Activated T-helper 1 cell treated with anti-CD3 and anti-CD28 coated beads, Interleukin-12 subunit alpha, Interleukin-12 subunit beta, Interleukin-2, Interleukin-4 antibody, amounts not matched to agents 30 ng/mL and 10 ng/mL and 1 ng/mL, durations not matched to agents 14 hours and 24 hours and 36 hours (primary cell): ENCODE measurements at regions not wholly inside any gene's neighbourhood (a gene's known extent, or its start where the extent isn't known, plus 50 kb on each side); places are given as distances from the start of the nearest gene placed in this dataset.

ENCODE experiments used
- DNase-seq: peaks from one replicate; pipeline ENCODE4 v3.0.0; 2021; ENCODE audit warnings: low spot score
- H3K27ac Mint-ChIP-seq: one replicate; pipeline ENCODE4 v1.8.0; 2021; ENCODE audit warnings: mild to moderate bottlenecking, mixed read lengths
- H3K27me3 Mint-ChIP-seq: one replicate; pipeline ENCODE4 v1.8.0; 2022; ENCODE audit warnings: mild to moderate bottlenecking, moderate library complexity, mixed read lengths; ENCODE audit not compliant: insufficient read depth
- H3K36me3 Mint-ChIP-seq: one replicate; pipeline ENCODE4 v1.8.0; 2021; ENCODE audit warnings: low read depth, mixed read lengths
- H3K4me1 Mint-ChIP-seq: one replicate; pipeline ENCODE4 v1.8.0; 2021; ENCODE audit warnings: low read depth, mixed read lengths
- H3K4me3 Mint-ChIP-seq: one replicate; pipeline ENCODE4 v1.8.0; 2021; ENCODE audit warnings: mild to moderate bottlenecking, moderate library complexity, mixed read lengths
- H3K9me3 Mint-ChIP-seq: one replicate; pipeline ENCODE4 v1.8.0; 2021; ENCODE audit warnings: mixed read lengths
- intact Hi-C: fragments of 100-400 bp; cut with micrococcal nuclease; formaldehyde crosslinking; loops from one replicate; pipeline ENCODE4 v1.15.1; 2024

DNA sequence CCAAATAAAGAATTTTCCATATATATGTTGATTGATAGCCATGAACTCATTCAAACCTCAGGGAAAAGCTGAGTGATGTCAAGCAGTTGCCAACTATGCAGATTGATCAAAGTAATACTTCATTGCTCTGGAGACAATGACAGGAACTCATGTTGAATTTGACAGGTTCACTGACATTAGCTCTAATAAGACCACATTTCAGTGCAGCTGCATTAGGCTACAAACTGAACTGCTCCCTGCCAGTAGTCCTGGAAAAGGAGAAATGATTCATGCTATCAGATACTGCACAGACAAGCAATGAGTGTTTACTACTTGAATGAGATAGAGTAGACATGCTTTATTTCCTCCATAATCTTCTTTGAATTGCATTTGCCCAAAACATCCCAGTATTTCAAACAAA is 948.4 kb downstream of the MRPL39 start:
- Mint-ChIP-seq H3K27me3 (peaks cover 2% of the 10 kb centered on the region), H3K9me3 (no peaks in the 10 kb centered on the region), H3K4me3 (no peak overlapping the region), H3K27ac (no peak overlapping the region), H3K4me1 (no peaks in the 10 kb centered on the region), H3K36me3 (no peaks in the 10 kb centered on the region)
- DNase-seq = no peak
- intact Hi-C loops = no loop called here

GRCh38 chr21:24658026-24658425 is 949.3 kb downstream of the MRPL39 start:
- Mint-ChIP-seq H3K27me3 (peaks cover 2% of the 10 kb centered on the region), H3K27ac (no peak overlapping the region), H3K9me3 (no peaks in the 10 kb centered on the region), H3K36me3 (no peaks in the 10 kb centered on the region), H3K4me3 (no peak overlapping the region), H3K4me1 (no peaks in the 10 kb centered on the region)
- no peak for DNase-seq
- intact Hi-C loops = no loop called here

DNA sequence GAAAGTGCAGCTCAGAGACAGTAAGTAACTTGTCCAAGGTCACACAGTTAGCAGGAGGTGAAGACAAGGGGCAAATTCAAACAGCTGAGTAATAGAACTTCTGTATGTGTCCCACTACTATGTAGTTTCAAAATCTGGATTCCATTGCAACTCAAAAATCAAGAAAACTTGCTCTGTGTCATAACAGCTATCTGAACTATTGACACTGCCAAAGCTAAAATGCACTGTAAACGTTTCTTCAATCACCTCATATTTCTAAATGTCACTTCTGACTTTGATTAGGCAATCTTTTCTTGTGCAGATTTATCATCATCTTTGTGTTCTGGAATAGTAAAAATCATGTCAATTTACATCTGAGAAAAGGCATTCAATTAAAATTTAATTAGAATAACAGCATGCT is 957.6 kb downstream of the MRPL39 start:
- Mint-ChIP-seq H3K27me3 (no peaks in the 10 kb centered on the region), H3K4me1 (no peaks in the 10 kb centered on the region), H3K27ac (no peak overlapping the region), H3K4me3 (no peak overlapping the region), H3K36me3 (no peaks in the 10 kb centered on the region), H3K9me3 (no peaks in the 10 kb centered on the region)
- no peak for DNase-seq
- intact Hi-C loops = no loop called here

GRCh38 chr21:24636696-24637095 is 970.6 kb downstream of the MRPL39 start:
- DNase-seq = no peak
- Mint-ChIP-seq H3K4me1 (no peaks in the 10 kb centered on the region), H3K27ac (no peak overlapping the region), H3K9me3 (no peaks in the 10 kb centered on the region), H3K4me3 (no peak overlapping the region), H3K27me3 (peaks cover 2% of the 10 kb centered on the region), H3K36me3 (no peaks in the 10 kb centered on the region)
- intact Hi-C loops = no loop called here

DNA sequence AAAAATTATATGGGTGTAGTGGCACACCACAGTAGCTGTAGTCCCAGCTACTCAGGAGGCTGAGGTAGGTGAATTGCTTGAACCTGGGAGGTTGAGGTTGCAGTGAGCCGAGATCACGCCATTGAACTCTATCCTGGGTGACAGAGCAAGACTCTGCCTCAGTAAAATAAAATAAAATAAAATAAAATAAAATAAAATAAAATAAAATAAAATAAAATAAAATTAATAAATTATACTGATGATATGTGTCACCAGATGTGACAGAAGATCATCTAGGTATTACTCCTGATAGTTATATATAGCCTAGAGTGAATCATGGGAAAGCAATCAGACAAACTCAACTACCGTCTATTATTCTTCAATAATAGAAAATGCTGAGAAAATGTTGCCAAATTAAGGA is 972.5 kb downstream of the MRPL39 start:
- H3K9me3 Mint-ChIP-seq = no peaks in the 10 kb centered on the region
- no peak overlapping the region for H3K4me3 Mint-ChIP-seq
- no peaks in the 10 kb centered on the region for H3K4me1 Mint-ChIP-seq
- H3K27me3 Mint-ChIP-seq = peaks cover 2% of the 10 kb centered on the region
- H3K36me3 Mint-ChIP-seq = no peaks in the 10 kb centered on the region
- no peak for DNase-seq
- no peak overlapping the region for H3K27ac Mint-ChIP-seq
- intact Hi-C loops = no loop called here

DNA sequence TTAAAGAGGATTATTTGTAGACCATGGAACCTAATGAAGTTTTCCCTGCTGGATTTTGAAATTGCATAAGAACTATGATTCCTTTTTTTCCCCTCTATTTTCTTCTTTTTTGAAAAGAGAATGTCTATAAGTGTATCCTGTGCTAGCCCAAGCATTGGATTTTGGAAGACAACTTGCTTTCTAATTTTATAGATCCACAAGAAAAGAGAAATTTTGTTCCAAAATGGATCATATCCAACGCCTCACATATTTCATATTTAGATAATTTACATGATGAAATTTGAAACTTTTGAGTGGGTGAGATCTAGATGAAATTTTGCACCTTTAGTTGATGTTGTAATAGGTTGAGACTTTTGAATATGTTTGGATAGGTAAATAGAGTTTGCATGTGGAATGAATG is 978.7 kb downstream of the MRPL39 start:
- H3K36me3 Mint-ChIP-seq = no peaks in the 10 kb centered on the region
- no peaks in the 10 kb centered on the region for H3K27me3 Mint-ChIP-seq
- H3K4me1 Mint-ChIP-seq = no peaks in the 10 kb centered on the region
- H3K4me3 Mint-ChIP-seq = no peak overlapping the region
- H3K27ac Mint-ChIP-seq = no peak overlapping the region
- intact Hi-C loops = no loop called here
- no peak for DNase-seq
- no peaks in the 10 kb centered on the region for H3K9me3 Mint-ChIP-seq

DNA sequence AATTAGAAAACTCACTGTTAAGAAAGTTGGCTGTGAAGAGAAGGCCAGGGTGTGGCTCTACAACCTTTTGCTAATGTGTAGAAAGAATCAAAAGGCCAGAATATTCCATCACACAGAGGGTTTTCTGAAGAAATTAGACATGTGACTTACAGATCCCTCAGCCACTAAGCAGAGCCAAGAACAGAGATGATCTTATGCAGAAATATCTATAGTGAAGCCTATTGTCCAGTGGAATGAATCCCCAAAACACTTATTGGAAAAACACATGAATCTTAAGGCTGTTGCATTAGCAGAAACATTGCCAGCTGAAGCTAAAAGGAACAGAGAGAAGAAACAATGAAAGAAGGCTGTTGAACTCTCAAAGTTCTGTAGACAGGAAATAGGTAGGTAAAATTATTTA is 979.2 kb downstream of the MRPL39 start:
- no peaks in the 10 kb centered on the region for H3K4me1 Mint-ChIP-seq

DNA sequence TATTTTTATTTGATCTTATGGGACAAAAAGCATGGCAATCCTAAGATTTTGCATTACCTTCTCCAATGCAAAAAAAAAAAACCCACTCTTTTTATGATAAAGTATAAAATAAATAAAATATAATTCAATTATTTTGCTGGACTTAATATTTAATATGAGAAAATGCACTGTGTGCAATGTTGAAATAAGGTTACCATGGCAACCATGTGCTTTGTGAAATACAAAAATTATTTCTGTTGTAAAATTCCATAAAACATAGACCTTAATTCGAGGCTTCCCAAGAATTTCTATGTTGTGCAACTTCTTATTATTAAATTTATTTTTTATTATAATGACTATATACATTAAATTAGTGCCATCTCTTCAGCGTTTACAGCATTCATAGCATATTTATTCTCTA is 989.5 kb downstream of the MRPL39 start:
- intact Hi-C loops = no loop called here
- H3K27me3 Mint-ChIP-seq = no peaks in the 10 kb centered on the region
- no peak overlapping the region for H3K27ac Mint-ChIP-seq
- H3K4me3 Mint-ChIP-seq = no peak overlapping the region
- H3K36me3 Mint-ChIP-seq = no peaks in the 10 kb centered on the region
- DNase-seq = no peak
- no peaks in the 10 kb centered on the region for H3K4me1 Mint-ChIP-seq
- peaks cover 9% of the 10 kb centered on the region for H3K9me3 Mint-ChIP-seq

More for the DNA sequence above, 979.2 kb downstream of the MRPL39 start:
- H3K27ac Mint-ChIP-seq = no peak overlapping the region
- no peaks in the 10 kb centered on the region for H3K9me3 Mint-ChIP-seq
- intact Hi-C loops = no loop called here
- DNase-seq = no peak
- no peaks in the 10 kb centered on the region for H3K36me3 Mint-ChIP-seq
- no peak overlapping the region for H3K4me3 Mint-ChIP-seq
- H3K27me3 Mint-ChIP-seq = no peaks in the 10 kb centered on the region

GRCh38 chr21:24594082-24594481 is 1013.2 kb downstream of the MRPL39 start:
- intact Hi-C loops = no loop called here
- no peak for DNase-seq
- no peaks in the 10 kb centered on the region for H3K4me1 Mint-ChIP-seq
- H3K27me3 Mint-ChIP-seq = no peaks in the 10 kb centered on the region
- no peaks in the 10 kb centered on the region for H3K9me3 Mint-ChIP-seq
- H3K36me3 Mint-ChIP-seq = no peaks in the 10 kb centered on the region
- H3K27ac Mint-ChIP-seq = no peak overlapping the region
- no peak overlapping the region for H3K4me3 Mint-ChIP-seq

DNA sequence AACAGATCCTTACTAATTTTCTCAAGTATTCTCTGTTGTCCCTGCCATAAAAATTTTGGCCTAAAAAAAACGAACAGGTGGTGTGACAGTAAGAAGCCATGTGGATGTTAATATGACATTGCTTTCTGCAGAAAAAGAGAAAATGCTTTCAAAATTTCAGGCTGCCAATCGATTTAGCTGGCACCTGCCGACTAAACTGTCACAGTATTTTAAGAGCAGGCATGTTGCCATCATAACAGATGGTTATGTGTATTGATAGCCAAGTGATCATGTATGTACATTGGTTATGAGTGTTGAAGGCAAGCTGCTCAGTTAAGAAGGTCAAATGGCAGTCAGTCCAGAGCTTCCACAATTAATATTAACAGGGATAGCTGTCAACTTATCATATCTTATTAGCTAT is 1017.0 kb downstream of the MRPL39 start:
- no peaks in the 10 kb centered on the region for H3K9me3 Mint-ChIP-seq
- H3K27ac Mint-ChIP-seq = no peak overlapping the region
- intact Hi-C loops = no loop called here
- no peaks in the 10 kb centered on the region for H3K4me1 Mint-ChIP-seq
- no peaks in the 10 kb centered on the region for H3K27me3 Mint-ChIP-seq
- DNase-seq = no peak
- no peak overlapping the region for H3K4me3 Mint-ChIP-seq
- H3K36me3 Mint-ChIP-seq = no peaks in the 10 kb centered on the region

DNA sequence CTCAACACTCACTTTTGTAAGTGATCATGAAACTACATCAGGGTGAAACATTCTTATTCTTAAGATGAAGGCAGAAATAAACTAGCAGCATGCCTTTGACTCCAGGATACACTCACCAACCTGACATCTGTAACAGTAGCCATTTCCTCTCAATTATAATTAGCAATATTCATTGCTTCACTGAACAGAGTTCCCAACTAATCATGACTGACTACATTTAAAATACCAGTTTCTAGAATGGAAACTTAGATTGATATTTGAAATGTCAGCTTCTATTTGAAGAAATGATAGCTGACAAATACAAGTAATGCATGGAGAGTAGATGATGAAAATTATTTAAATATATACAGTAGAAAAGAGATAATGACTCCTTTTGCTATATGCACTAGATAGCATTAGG is 1023.8 kb downstream of the MRPL39 start:
- intact Hi-C loops = no loop called here
- Mint-ChIP-seq H3K9me3 (no peaks in the 10 kb centered on the region), H3K27ac (no peak overlapping the region), H3K36me3 (no peaks in the 10 kb centered on the region), H3K27me3 (no peaks in the 10 kb centered on the region), H3K4me3 (no peak overlapping the region), H3K4me1 (no peaks in the 10 kb centered on the region)
- no peak for DNase-seq

DNA sequence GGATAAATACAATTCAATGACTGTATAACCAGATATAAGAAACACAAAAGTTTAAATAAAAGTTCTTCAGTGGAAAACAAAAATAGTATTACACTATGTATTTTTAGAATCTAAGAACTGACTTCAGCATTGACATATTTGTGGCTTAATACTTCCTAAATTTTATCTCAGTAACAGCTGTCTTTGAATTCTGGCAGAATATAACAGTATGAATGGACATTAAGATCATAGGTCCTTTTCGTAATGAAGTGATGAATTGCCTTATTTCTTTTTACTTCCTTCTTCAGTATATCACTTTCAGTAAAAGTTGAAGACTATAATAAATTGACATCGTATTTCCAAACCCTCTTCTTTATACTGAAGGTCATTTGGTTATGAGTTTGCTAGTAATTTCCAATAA is 1030.0 kb downstream of the MRPL39 start:
- Mint-ChIP-seq H3K27ac (no peak overlapping the region), H3K36me3 (no peaks in the 10 kb centered on the region), H3K9me3 (no peaks in the 10 kb centered on the region), H3K4me1 (no peaks in the 10 kb centered on the region), H3K27me3 (no peaks in the 10 kb centered on the region), H3K4me3 (no peak overlapping the region)
- intact Hi-C loops = no loop called here
- DNase-seq = no peak

DNA sequence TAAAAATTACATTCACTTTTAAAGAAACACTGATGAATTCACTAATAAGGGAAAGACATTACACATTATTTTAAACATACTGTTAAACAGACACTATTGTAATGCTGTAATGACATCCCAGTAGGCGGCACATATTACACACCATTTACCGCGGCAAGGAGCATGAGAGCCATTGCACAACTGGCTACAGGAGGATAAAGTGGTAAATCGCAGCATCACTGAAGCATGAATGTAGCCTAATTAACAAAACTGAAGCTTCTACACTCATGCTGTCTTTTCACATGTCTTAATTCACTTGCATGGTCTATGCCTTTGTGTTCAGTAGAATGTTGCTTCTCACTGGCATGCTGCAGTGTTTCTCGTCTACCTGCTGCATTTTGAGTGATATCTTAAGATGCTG is 1046.0 kb downstream of the MRPL39 start:
- H3K36me3 Mint-ChIP-seq = no peaks in the 10 kb centered on the region
- peaks cover 6% of the 10 kb centered on the region for H3K9me3 Mint-ChIP-seq
- no peak for DNase-seq
- H3K27ac Mint-ChIP-seq = no peak overlapping the region
- no peaks in the 10 kb centered on the region for H3K27me3 Mint-ChIP-seq
- no peak overlapping the region for H3K4me3 Mint-ChIP-seq
- intact Hi-C loops = no loop called here
- no peaks in the 10 kb centered on the region for H3K4me1 Mint-ChIP-seq

DNA sequence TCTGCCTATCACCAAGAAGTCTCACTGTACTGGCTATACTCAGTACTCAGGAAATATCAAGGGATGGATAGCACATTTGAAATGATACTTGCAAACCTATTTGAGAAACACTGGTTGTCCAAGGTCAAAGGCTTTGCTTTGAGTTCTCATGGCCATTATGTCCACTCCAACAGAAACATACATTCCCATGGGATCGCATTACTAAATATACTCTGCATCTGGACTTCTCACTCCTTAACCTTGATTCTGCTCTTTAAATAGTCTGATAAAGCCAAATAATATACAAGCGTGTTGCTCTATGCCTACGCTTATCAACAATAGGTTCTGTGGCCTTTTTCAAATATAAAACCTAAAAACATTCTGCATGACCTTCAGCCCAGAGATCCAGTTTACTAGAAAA is 1054.8 kb downstream of the MRPL39 start:
- Mint-ChIP-seq H3K27me3 (no peaks in the 10 kb centered on the region), H3K4me1 (no peaks in the 10 kb centered on the region), H3K9me3 (peaks cover 3% of the 10 kb centered on the region), H3K27ac (no peak overlapping the region), H3K36me3 (no peaks in the 10 kb centered on the region), H3K4me3 (no peak overlapping the region)
- no peak for DNase-seq
- intact Hi-C loops = no loop called here
